Esophagus (tissue), 2 donors: ENCODE measurements at regions not wholly inside any gene's neighbourhood (a gene's known extent, or its start where the extent isn't known, plus 50 kb on each side); places are given as distances from the start of the nearest gene placed in this dataset.

Experiments used
- H3K27ac ChIP-seq, 2 donors: one replicate each; pipeline ENCODE4 v1.5.1; 2013; ENCODE audit warnings: low read depth in 2 of 2, mild to moderate bottlenecking in 2 of 2, inconsistent platforms in 1 of 2, low read length in 1 of 2, moderate library complexity in 1 of 2
- H3K27me3 ChIP-seq, 2 donors: one replicate each; pipeline ENCODE4 v1.6.1; 2013; ENCODE audit warnings: low read length in 2 of 2, control low read depth in 1 of 2, mild to moderate bottlenecking in 1 of 2; ENCODE audit not compliant: insufficient read depth in 2 of 2, control insufficient read depth in 1 of 2
- H3K36me3 ChIP-seq, 2 donors: one replicate each; pipeline ENCODE4 v1.6.1; 2013; ENCODE audit warnings: low read length in 1 of 2; ENCODE audit not compliant: control insufficient read depth in 2 of 2, insufficient read depth in 2 of 2
- H3K4me1 ChIP-seq, 2 donors: one replicate each; pipeline ENCODE4 v1.6.1; 2013; ENCODE audit warnings: low read length in 1 of 2; ENCODE audit not compliant: control insufficient read depth in 2 of 2, insufficient read depth in 2 of 2
- H3K4me3 ChIP-seq, 2 donors: one replicate each; pipeline ENCODE4 v1.5.1; 2013; ENCODE audit warnings: low read length in 2 of 2, mild to moderate bottlenecking in 2 of 2, low read depth in 1 of 2, moderate library complexity in 1 of 2
- H3K9me3 ChIP-seq, 2 donors: one replicate each; pipeline ENCODE4 v1.6.1; 2013; ENCODE audit warnings: mild to moderate bottlenecking in 2 of 2, low read depth in 1 of 2, low read length in 1 of 2, moderate library complexity in 1 of 2; ENCODE audit not compliant: control insufficient read depth in 2 of 2, insufficient read depth in 1 of 2
- WGBS, 2 donors: extraction: QIAGEN DNeasy Blood & Tissue Kit; methylation state at CpG; one replicate each; pipeline ENCODE4 v1.1.7; 2013; 5-methylcytosine and 5-hydroxymethylcytosine counted together
- donor health status: healthy with polysubstance abuse.
- donor health status: Bipolar disorder and iron deficiency.

- Histone ChIP-seq H3K36me3 (no peaks in the 10 kb centered on the region), H3K9me3 (no peaks in the 10 kb centered on the region), H3K27ac (no peak overlapping the region), H3K4me3 (no peak overlapping the region), H3K27me3 (no peaks in the 10 kb centered on the region), H3K4me1 (no peaks in the 10 kb centered on the region)
- 61 to 63% methylated on average over 3 of the region's 3 CpGs for WGBS, 2 donors
Observed at GRCh38 chr21:28737674-28738419, 254.8 kb downstream of the LTN1 start.

- H3K4me3 ChIP-seq, result no peak overlapping the region
- 45 to 55% methylated on average over 4 of the region's 4 CpGs for WGBS, 2 donors
- peak overlapping the region in 1 of 2 donors; percentile 60 for H3K27ac ChIP-seq
- no peaks in the 10 kb centered on the region for H3K9me3 ChIP-seq
- H3K36me3 ChIP-seq, result no peaks in the 10 kb centered on the region
- H3K27me3 ChIP-seq, result no peaks in the 10 kb centered on the region
- H3K4me1 ChIP-seq, result no peaks in the 10 kb centered on the region
Observed at GRCh38 chr21:28734522-28735175, 258.0 kb downstream of the LTN1 start.

- no peaks in the 10 kb centered on the region for H3K4me1 ChIP-seq
- no peak overlapping the region for H3K4me3 ChIP-seq
- no peaks in the 10 kb centered on the region for H3K36me3 ChIP-seq
- H3K27me3 ChIP-seq, result no peaks in the 10 kb centered on the region
- H3K9me3 ChIP-seq, result no peaks in the 10 kb centered on the region
- 78 to 84% methylated on average over 6 of the region's 6 CpGs for whole genome bisulfite sequencing, 2 donors
- H3K27ac ChIP-seq, result no peak overlapping the region
Observed at GRCh38 chr21:28731700-28732321, 260.9 kb downstream of the LTN1 start.

- WGBS, 2 donors, result 77 to 83% methylated on average over 6 of the region's 6 CpGs
- no peaks in the 10 kb centered on the region for H3K27me3 ChIP-seq
- H3K4me3 ChIP-seq, result no peak overlapping the region
- no peaks in the 10 kb centered on the region for H3K9me3 ChIP-seq
- H3K36me3 ChIP-seq, result no peaks in the 10 kb centered on the region
- H3K4me1 ChIP-seq, result peaks cover 0 to 3% of the 10 kb centered on the region in 2 donors
- no peak overlapping the region for H3K27ac ChIP-seq
Observed at GRCh38 chr21:28729887-28730286, 262.8 kb downstream of the LTN1 start.

- Histone ChIP-seq H3K4me1 (peaks cover 0 to 3% of the 10 kb centered on the region in 2 donors), H3K36me3 (no peaks in the 10 kb centered on the region), H3K9me3 (no peaks in the 10 kb centered on the region), H3K27me3 (no peaks in the 10 kb centered on the region), H3K4me3 (no peak overlapping the region), H3K27ac (no peak overlapping the region)
- WGBS, 2 donors, result 68 to 80% methylated on average over 1 of the region's 1 CpG
Observed at GRCh38 chr21:28727809-28728208, 264.9 kb downstream of the LTN1 start.

GRCh38 chr21:28725396-28725795, 267.3 kb downstream of the LTN1 start:
- Histone ChIP-seq H3K36me3 (no peaks in the 10 kb centered on the region), H3K4me1 (peaks cover 0 to 3% of the 10 kb centered on the region in 2 donors), H3K9me3 (no peaks in the 10 kb centered on the region), H3K27ac (no peak overlapping the region), H3K27me3 (no peaks in the 10 kb centered on the region), H3K4me3 (no peak overlapping the region)
- WGBS, 2 donors, result 75 to 76% methylated on average over 1 of the region's 1 CpG

- Histone ChIP-seq H3K36me3 (no peaks in the 10 kb centered on the region), H3K4me3 (no peak overlapping the region), H3K9me3 (no peaks in the 10 kb centered on the region), H3K4me1 (peaks cover 0 to 3% of the 10 kb centered on the region in 2 donors), H3K27ac (no peak overlapping the region), H3K27me3 (no peaks in the 10 kb centered on the region)
- 41 to 61% methylated on average over 5 of the region's 5 CpGs for WGBS, 2 donors
Observed at GRCh38 chr21:28723646-28724045, 269.0 kb downstream of the LTN1 start.

- no peaks in the 10 kb centered on the region for H3K27me3 ChIP-seq
- no peak overlapping the region for H3K27ac ChIP-seq
- no peaks in the 10 kb centered on the region for H3K4me1 ChIP-seq
- WGBS, 2 donors, result 94 to 98% methylated on average over 3 of the region's 3 CpGs
- no peaks in the 10 kb centered on the region for H3K9me3 ChIP-seq
- H3K4me3 ChIP-seq, result no peak overlapping the region
- H3K36me3 ChIP-seq, result no peaks in the 10 kb centered on the region
Observed at GRCh38 chr21:28719723-28720122, 273.0 kb downstream of the LTN1 start.

GRCh38 chr21:28714777-28715464, 277.8 kb downstream of the LTN1 start:
- no peaks in the 10 kb centered on the region for H3K36me3 ChIP-seq
- H3K27ac ChIP-seq, result no peak overlapping the region
- H3K27me3 ChIP-seq, result no peaks in the 10 kb centered on the region
- no peaks in the 10 kb centered on the region for H3K9me3 ChIP-seq
- H3K4me3 ChIP-seq, result no peak overlapping the region
- 70 to 77% methylated on average over 1 of the region's 1 CpG for WGBS, 2 donors
- H3K4me1 ChIP-seq, result no peaks in the 10 kb centered on the region
